Stimulated activated naive CD8-positive, alpha-beta T cell treated with anti-CD3 and anti-CD28 coated beads, Interleukin-15, amount 100 ng/mL, for 72 hours (primary cell): ENCODE measurements at regions not wholly inside any gene's neighbourhood (a gene's known extent, or its start where the extent isn't known, plus 50 kb on each side); places are given as distances from the start of the nearest gene placed in this dataset.

Experiments used
- ATAC-seq: fragments of 150-1000 bp; cut with Tn5 transposase; 2 replicates; pipeline ENCODE4 v1.10.0; 2021; ENCODE audit warnings: mild to moderate bottlenecking, moderate library complexity
- DNase-seq, 2 donors: peaks; one replicate each; pipeline ENCODE4 v3.0.0; 2021 to 2022
- H3K27ac Mint-ChIP-seq, 2 donors: one replicate each; pipeline ENCODE4 v1.8.0; 2022; ENCODE audit warnings: mild to moderate bottlenecking in 2 of 2, mixed read lengths in 2 of 2, moderate library complexity in 2 of 2
- H3K27me3 Mint-ChIP-seq: one replicate; pipeline ENCODE4 v1.8.0; 2022; ENCODE audit warnings: mixed read lengths
- H3K4me1 Mint-ChIP-seq: one replicate; pipeline ENCODE4 v1.8.0; 2022; ENCODE audit warnings: mild to moderate bottlenecking, mixed read lengths
- H3K4me3 Mint-ChIP-seq, 2 donors: one replicate each; pipeline ENCODE4 v1.8.0; 2022; ENCODE audit warnings: mild to moderate bottlenecking in 2 of 2, mixed read lengths in 2 of 2, moderate library complexity in 1 of 2
- H3K9me3 Mint-ChIP-seq, 2 donors: one replicate each; pipeline ENCODE4 v1.8.0; 2022; ENCODE audit warnings: mixed read lengths in 2 of 2

DNA sequence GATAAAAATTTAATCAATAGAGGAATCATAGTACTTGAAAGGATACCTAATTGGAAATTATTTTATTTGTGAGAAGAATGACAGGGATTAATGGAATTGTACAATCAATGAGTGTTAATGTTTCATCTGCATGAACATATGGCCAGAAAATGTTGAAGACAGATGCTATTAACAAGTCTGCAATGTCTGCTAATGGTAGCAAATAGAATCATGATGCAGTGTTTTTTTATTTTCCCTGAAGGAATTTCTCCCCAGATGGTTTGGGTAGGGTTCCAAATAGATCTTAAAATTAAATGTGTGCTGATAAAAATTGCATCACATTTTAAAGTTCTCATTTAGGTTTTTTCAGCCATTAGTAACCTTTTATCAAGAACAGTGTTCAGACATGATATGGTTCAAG lies 291.3 kb upstream of the TRAM1L1 start:
- H3K27ac Mint-ChIP-seq = no peak overlapping the region
- no peak for DNase-seq

DNA sequence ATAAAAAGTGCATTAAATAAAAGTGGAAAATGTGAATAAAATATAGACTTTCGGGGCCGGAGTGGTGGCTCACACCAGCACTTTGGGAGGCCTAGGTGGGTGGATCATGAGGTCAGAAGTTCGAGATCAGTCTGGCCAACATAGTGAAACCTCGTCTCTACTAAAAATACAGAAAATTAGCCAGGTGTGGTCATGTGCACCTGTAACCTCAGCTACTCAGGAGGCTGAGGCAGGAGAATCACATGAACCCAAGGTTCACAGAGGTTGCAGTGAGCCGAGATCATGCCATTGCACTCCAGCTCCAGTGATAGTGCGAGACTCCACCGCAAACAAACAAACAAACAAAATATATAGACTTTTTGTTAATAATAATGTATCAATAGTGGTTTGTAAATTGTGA lies 293.6 kb upstream of the TRAM1L1 start:
- H3K27ac Mint-ChIP-seq = no peak overlapping the region

More for the DNA sequence above, 291.3 kb upstream of the TRAM1L1 start:
- peaks cover 0 to 6% of the 10 kb centered on the region in 2 donors for H3K9me3 Mint-ChIP-seq
- H3K4me1 Mint-ChIP-seq = no peaks in the 10 kb centered on the region
- no peak overlapping the region for H3K4me3 Mint-ChIP-seq
- no peaks in the 10 kb centered on the region for H3K27me3 Mint-ChIP-seq
- ATAC-seq = no peak

DNA sequence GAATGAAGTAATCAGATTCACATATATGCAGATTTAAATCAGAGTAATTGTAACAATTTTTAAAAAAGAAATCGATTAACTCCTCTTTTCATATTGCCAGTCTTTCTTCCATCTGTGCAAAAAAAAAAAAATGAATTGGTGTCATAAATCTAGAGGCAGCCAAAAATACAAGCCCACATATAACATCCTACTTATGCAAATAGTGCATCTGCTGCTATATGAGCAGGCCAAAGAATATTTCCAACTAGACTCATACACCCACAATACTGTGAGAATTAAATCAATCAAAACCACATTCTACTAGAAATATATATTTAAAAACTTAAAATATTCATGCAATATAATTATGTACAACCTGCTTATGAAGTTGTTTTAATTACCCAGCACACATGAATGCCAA lies 298.1 kb upstream of the TRAM1L1 start:
- Mint-ChIP-seq H3K27me3 (no peaks in the 10 kb centered on the region), H3K27ac (no peak overlapping the region), H3K9me3 (peaks cover 5 to 7% of the 10 kb centered on the region in 2 donors), H3K4me3 (no peak overlapping the region), H3K4me1 (no peaks in the 10 kb centered on the region)
- DNase-seq = no peak
- ATAC-seq = no peak

More for the DNA sequence above, 293.6 kb upstream of the TRAM1L1 start:
- DNase-seq (no peak), ATAC-seq (no peak)
- no peak overlapping the region for H3K4me3 Mint-ChIP-seq
- no peaks in the 10 kb centered on the region for H3K4me1 Mint-ChIP-seq
- H3K27me3 Mint-ChIP-seq = no peaks in the 10 kb centered on the region
- H3K9me3 Mint-ChIP-seq = peaks cover 0 to 6% of the 10 kb centered on the region in 2 donors

DNA sequence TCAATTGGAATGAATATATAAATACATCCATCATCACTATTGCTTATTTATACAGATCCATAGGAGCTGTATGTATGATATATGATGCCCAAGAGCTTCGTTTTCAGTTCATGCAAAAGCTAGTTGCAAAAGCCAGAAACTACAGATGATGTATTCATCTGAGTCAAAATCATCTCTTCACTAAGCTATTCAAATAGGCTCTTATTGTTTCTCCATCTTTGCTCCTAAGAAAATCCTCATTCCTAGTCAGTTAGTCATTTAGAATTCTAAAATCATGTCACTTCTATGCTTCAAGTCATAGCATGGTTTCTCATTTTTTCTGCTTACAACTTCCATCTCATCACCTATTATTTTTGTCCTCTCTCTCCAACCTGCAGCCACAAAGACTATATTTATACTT lies 300.1 kb upstream of the TRAM1L1 start:
- Mint-ChIP-seq H3K27me3 (no peaks in the 10 kb centered on the region), H3K4me3 (no peak overlapping the region), H3K27ac (no peak overlapping the region), H3K9me3 (peaks cover 5 to 7% of the 10 kb centered on the region in 2 donors), H3K4me1 (no peaks in the 10 kb centered on the region)
- DNase-seq (no peak), ATAC-seq (no peak)

DNA sequence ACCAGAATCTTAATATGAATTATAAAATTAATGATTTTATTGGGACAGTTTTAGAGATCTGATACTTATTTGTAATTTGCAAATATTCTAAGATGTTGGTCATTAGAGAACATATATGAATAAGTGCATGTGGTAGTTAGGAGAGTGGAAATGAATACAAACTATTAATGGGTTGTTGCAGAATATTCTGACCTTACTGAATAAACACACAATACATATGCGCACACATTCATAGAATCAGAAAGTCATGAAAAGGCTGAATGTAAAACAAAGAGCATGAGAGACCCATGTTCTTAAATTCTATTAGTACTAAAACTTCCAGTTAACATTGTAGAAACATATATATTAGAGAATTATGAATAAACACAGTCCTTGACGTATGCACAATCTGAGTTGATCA lies 301.7 kb upstream of the TRAM1L1 start:
- Mint-ChIP-seq H3K27me3 (no peaks in the 10 kb centered on the region), H3K27ac (no peak overlapping the region), H3K4me1 (no peaks in the 10 kb centered on the region), H3K4me3 (no peak overlapping the region), H3K9me3 (peaks cover 5 to 10% of the 10 kb centered on the region in 2 donors)
- ATAC-seq (no peak), DNase-seq (no peak)

DNA sequence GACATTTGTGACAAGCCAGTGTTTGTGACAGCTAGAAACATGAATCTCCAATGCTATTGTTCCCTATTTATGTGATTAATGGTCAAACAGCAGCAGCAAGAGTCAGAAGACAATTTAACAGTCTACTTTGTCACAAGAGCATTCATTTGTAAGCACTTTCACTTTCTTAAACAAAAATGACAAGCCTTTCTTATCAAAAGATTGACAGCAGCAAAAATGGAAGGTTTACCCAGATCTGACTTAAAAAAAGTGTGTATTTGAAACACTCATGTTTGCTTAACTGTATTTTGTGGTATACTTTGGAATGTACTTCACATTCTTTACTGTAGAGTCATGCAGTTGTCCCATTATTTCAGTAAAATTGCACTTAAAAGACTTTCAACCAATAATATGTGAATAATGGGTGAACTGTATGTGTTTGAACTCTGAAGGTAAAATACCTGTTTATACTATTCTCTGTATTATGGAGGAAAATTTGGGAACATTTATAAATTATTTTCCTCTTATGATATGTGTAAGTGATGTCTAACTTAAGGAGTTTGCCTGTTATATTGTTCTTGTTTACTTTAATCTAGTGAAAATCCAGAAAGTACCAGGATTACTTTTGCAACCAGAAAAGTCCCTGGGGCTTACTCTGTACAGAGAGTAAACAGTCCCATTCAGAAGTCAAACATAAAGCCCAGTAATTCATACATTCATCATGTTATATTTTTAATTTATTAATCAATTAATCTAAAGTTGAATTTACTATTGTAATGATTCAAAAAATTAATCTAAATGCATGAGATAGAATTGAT lies 314.9 kb upstream of the TRAM1L1 start:
- no peak for DNase-seq
- H3K27me3 Mint-ChIP-seq = no peaks in the 10 kb centered on the region
- H3K4me1 Mint-ChIP-seq = no peaks in the 10 kb centered on the region
- ATAC-seq = no peak
- no peak overlapping the region for H3K27ac Mint-ChIP-seq
- no peak overlapping the region for H3K4me3 Mint-ChIP-seq
- peaks cover 4 to 5% of the 10 kb centered on the region in 2 donors for H3K9me3 Mint-ChIP-seq

DNA sequence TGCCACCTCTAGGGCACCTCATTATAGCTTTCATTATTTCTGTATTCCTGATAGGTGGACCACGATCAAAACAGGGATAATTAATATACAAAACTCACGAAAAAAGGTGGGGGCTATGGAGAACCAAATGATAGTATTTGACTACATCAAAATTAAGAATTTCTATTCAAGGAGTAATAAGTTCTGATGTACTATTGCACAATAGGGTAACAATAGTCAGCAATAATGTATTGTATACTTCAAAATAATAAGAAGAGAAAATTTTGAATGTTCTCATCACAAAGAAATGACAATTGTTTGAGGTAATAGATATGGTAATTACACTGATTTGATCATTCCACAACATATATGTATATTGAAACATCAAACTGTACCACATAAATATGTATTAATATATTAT lies 327.3 kb upstream of the TRAM1L1 start:
- no peak overlapping the region for H3K4me3 Mint-ChIP-seq
- no peak overlapping the region for H3K27ac Mint-ChIP-seq
- peaks cover 0 to 8% of the 10 kb centered on the region in 2 donors for H3K9me3 Mint-ChIP-seq
- H3K27me3 Mint-ChIP-seq = no peaks in the 10 kb centered on the region
- no peaks in the 10 kb centered on the region for H3K4me1 Mint-ChIP-seq
- DNase-seq (no peak), ATAC-seq (no peak)

DNA sequence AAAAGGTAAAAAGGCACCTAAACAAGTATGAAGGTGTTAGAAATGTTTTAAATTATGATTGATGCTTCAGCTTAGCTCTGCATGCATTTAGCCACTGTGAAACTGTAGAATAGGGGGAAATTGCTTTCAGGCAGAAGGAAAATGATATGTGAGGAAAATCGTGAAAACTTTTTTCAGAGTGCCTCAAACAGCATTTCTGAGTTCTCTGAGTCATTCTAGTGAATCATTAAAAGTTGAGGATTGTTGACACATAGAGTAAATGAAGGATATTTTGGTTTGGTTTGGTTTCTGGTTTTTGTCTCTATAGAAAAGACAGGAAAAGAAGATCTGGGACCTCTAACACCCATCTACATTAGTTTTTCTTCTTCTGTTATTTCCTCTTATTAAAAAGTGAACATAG lies 332.5 kb upstream of the TRAM1L1 start:
- no peak for DNase-seq
- Mint-ChIP-seq H3K4me1 (no peaks in the 10 kb centered on the region), H3K27ac (no peak overlapping the region), H3K9me3 (peaks cover 0 to 8% of the 10 kb centered on the region in 2 donors), H3K27me3 (no peaks in the 10 kb centered on the region), H3K4me3 (no peak overlapping the region)
- no peak for ATAC-seq

DNA sequence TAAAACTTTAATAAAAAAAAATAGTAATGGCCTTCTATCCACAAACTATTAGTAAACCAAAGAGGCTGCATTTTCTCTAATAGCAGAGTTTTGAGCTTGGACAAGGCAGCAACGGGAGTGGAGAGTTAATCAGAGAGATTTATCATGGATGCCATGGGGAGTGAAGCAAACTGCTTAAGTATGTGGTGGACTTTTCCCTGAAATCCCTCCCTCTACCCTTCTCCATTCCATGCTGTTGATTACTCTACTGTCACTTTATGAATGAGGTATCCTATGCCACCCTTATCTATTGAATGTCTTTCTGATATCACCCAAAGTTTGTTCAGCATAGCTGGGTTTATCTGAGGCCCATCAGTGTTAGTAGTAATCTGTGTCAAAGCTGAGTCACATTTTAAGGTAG lies 335.6 kb upstream of the TRAM1L1 start:
- H3K4me3 Mint-ChIP-seq = no peak overlapping the region
- H3K9me3 Mint-ChIP-seq = peaks cover 4 to 8% of the 10 kb centered on the region in 2 donors
- ATAC-seq (no peak), DNase-seq (no peak)
- no peak overlapping the region for H3K27ac Mint-ChIP-seq
- H3K27me3 Mint-ChIP-seq = no peaks in the 10 kb centered on the region
- H3K4me1 Mint-ChIP-seq = no peaks in the 10 kb centered on the region

DNA sequence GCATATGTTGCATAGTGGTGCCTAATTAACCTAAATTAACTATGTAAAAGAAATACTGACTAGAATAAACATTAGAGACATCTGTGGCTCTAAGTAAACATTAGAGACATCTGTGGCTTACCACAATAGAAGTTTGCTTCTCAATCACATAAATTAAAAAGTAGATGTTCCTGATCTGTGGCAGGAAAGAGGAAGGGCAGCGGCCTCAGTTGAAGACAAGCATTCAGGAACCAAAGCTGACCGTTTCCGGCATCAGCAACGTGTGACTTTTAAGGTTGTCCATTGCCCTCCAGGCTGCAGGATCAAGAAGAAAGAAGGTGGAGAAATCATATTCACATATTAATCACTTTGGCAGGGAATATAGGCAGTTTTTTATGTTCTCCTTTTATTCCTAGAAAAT lies 336.3 kb upstream of the TRAM1L1 start:
- H3K27ac Mint-ChIP-seq = no peak overlapping the region
- H3K4me3 Mint-ChIP-seq = no peak overlapping the region
- H3K27me3 Mint-ChIP-seq = no peaks in the 10 kb centered on the region
- H3K9me3 Mint-ChIP-seq = peaks cover 3 to 10% of the 10 kb centered on the region in 2 donors
- no peak for DNase-seq
- no peaks in the 10 kb centered on the region for H3K4me1 Mint-ChIP-seq
- no peak for ATAC-seq

DNA sequence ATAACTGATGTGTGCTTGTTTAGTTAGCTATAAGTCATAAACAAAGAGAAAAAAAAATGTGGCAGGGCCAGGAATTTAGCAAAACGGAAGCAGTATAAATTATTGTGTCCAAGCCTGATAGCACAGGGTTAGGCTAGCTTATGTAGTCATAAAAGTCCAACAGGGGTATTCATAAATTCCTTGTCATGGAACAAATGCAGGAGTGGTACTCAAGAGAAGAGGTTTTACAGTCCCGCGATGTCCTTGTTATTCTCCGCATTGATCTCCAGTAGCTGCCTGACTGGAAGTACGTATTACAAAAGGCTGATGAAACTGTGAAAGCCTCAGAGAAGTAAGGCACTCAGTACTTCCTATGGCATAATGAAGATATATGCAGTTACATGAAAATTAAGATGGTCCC lies 336.9 kb upstream of the TRAM1L1 start:
- no peaks in the 10 kb centered on the region for H3K27me3 Mint-ChIP-seq
- H3K4me1 Mint-ChIP-seq = no peaks in the 10 kb centered on the region
- no peak overlapping the region for H3K27ac Mint-ChIP-seq
- ATAC-seq (no peak), DNase-seq (no peak)
- peaks cover 0 to 12% of the 10 kb centered on the region in 2 donors for H3K9me3 Mint-ChIP-seq
- no peak overlapping the region for H3K4me3 Mint-ChIP-seq

DNA sequence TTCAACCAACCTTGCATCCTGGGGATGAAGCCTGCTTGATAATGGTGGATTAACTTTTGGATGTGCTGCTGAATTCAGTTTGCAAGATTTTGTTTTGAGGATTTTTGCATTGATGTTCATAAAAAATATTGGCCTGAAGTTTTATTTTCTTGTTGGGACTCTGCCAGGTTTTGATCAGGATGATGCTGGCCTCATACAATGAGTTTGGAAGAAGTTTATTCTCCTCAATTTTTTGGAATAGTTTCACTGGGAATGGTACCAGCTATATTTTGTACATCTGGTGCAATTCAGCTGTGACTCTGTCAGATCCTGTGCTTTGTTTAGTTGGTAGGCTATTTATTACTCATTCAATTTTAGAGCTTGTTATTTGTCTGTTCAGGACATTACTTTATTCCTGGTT lies 340.3 kb upstream of the TRAM1L1 start:
- Mint-ChIP-seq H3K9me3 (peaks cover 15 to 19% of the 10 kb centered on the region in 2 donors), H3K27me3 (no peaks in the 10 kb centered on the region), H3K27ac (no peak overlapping the region), H3K4me3 (no peak overlapping the region), H3K4me1 (no peaks in the 10 kb centered on the region)
- DNase-seq (no peak), ATAC-seq (no peak)

DNA sequence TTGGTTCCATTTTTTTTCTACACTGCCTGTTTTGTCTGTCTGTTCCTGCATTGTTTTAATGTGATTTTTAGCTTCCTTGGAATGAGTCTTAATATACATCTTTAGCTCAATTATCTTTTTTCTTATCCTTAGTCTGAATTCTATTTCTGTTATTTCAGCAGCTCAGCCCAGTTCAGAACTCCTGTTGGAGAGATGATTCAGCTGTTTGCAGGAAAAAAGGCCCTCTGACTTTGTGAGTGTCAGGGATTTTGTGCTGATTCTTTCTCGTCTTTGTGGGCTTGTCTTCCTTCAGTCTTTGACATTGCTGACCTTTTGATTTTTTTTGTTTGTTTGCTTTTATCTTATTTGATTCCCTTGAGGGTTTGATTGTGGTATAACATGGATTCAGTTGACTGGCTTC lies 343.2 kb upstream of the TRAM1L1 start:
- Mint-ChIP-seq H3K4me3 (no peak overlapping the region), H3K4me1 (no peaks in the 10 kb centered on the region), H3K9me3 (peaks cover 15 to 19% of the 10 kb centered on the region in 2 donors), H3K27me3 (no peaks in the 10 kb centered on the region), H3K27ac (no peak overlapping the region)
- no peak for ATAC-seq
- no peak for DNase-seq

DNA sequence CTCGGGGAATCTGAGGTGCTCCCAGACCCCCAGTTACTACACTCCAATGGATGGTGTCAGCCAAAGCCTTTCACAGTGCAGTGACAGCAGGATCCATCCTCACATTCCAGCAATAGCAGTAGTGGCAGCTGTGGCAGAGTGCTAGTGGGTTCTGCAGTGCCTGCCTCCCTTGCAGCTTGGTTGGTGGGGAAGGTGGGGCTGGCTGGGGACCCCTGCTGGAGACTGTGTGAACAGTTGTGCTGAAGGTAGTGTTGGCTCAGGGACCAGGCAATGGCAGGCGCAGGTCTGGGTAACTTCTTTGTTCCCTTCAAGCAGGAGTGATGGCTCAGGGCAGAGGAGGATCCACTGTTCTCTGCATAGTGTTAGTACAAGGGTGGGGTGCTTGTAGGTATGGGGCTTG lies 343.7 kb upstream of the TRAM1L1 start:
- DNase-seq = no peak
- Mint-ChIP-seq H3K4me3 (no peak overlapping the region), H3K4me1 (no peaks in the 10 kb centered on the region), H3K9me3 (peaks cover 14 to 19% of the 10 kb centered on the region in 2 donors), H3K27ac (no peak overlapping the region), H3K27me3 (no peaks in the 10 kb centered on the region)
- ATAC-seq = peak; percentile 37

DNA sequence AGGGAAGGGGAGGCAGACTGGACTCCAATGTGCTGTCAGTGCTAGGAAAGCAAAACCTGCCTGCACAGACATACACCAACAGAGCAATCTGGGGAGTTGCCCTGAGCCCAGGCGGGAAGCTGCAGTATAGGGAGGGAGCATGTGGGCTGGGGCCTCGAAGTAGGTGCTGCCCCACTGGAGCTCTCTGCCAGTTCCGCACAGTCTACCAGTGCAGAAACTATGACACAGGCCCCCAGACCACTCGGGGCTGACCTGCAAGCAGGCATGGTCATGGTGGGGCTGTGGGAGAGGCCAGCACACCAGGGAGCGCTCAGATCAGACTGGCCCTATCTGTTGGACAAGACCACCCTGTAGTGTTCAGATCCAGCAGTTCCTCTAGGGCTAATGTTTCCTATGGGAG lies 344.1 kb upstream of the TRAM1L1 start:
- H3K27ac Mint-ChIP-seq = no peak overlapping the region
- no peak overlapping the region for H3K4me3 Mint-ChIP-seq
- H3K9me3 Mint-ChIP-seq = peaks cover 11 to 19% of the 10 kb centered on the region in 2 donors
- DNase-seq (no peak), ATAC-seq (peak; percentile 42)
- no peaks in the 10 kb centered on the region for H3K4me1 Mint-ChIP-seq
- no peaks in the 10 kb centered on the region for H3K27me3 Mint-ChIP-seq

DNA sequence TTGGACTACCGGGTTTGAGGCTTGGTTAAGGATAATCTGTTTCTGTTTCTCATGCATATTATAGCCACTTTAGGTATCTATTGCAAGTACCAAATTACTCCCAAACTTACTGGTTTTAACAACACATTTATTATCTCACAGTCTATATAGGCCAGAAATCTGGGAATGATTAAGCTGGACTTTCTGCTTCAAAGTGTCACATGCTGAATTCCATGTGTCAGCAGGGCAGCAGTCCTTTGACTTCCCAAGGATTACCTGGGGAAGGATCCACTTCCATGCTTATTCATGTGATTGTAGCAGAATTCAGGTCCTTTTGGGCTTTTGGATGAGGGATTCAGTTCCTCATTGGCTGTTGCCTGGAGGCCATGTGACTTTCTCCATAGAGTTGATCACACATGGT lies 349.0 kb upstream of the TRAM1L1 start:
- H3K4me3 Mint-ChIP-seq = no peak overlapping the region
- H3K27me3 Mint-ChIP-seq = no peaks in the 10 kb centered on the region

DNA sequence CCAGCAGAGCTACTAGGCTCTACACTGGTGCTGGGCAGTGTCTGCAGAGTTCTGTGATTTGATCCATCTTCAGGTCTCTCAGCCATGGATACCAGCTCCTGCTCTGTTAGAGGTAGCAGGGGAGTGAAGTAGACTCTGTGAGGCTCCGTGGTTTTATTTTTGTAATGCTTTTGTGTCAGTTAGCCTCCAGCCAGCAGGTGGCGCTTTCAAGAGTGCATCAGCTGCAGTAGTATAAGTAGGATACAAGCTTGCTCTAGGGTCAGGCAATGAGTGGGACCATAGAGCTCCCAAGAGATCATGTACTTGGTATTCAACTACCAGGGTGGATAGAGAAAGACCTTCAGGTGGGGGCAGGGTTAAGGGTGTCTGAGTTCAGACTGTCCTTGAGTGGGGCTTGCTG lies 362.5 kb upstream of the TRAM1L1 start:
- no peaks in the 10 kb centered on the region for H3K27me3 Mint-ChIP-seq
- ATAC-seq (no peak), DNase-seq (no peak)
- peaks cover 0 to 5% of the 10 kb centered on the region in 2 donors for H3K9me3 Mint-ChIP-seq
- H3K4me1 Mint-ChIP-seq = no peaks in the 10 kb centered on the region
- H3K27ac Mint-ChIP-seq = no peak overlapping the region
- H3K4me3 Mint-ChIP-seq = no peak overlapping the region

More for the DNA sequence above, 349.0 kb upstream of the TRAM1L1 start:
- no peaks in the 10 kb centered on the region for H3K4me1 Mint-ChIP-seq
- no peak overlapping the region for H3K27ac Mint-ChIP-seq
- no peak for ATAC-seq
- H3K9me3 Mint-ChIP-seq = peaks cover 4 to 8% of the 10 kb centered on the region in 2 donors
- DNase-seq = no peak
